Stimulated activated CD8-positive, alpha-beta memory T cell treated with anti-CD3 and anti-CD28 coated beads, Interleukin-4, amount 100 ng/mL, for 4 hours (primary cell): ENCODE measurements at regions not wholly inside any gene's neighbourhood (a gene's known extent, or its start where the extent isn't known, plus 50 kb on each side); places are given as distances from the start of the nearest gene placed in this dataset.

Experiments used
- DNase-seq, 2 donors: peaks; one replicate each; pipeline ENCODE4 v3.0.0-alpha.2; 2020; ENCODE audit warnings: low read depth in 2 of 2, low spot score in 1 of 2

DNA sequence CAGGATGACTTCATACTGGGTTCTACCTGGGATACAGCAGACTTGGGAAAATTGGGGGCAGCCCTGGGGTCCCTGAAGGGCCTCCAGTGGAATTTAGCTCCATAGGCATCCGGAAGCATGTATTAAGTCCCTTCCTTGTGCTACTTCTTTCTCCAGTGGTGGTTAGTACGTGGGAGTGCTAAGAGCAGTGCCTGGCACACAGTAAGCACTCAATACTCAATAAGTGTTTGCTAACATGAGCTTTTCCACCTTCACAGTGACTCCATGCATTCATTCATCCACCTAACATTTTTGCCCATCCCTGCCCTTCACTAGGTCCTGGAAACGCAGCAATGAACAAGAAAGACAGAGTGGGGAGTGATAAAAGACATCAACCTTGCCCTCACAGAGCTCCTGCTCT is 120.5 kb downstream of the MN1 start:
- DNase-seq: no peak

DNA sequence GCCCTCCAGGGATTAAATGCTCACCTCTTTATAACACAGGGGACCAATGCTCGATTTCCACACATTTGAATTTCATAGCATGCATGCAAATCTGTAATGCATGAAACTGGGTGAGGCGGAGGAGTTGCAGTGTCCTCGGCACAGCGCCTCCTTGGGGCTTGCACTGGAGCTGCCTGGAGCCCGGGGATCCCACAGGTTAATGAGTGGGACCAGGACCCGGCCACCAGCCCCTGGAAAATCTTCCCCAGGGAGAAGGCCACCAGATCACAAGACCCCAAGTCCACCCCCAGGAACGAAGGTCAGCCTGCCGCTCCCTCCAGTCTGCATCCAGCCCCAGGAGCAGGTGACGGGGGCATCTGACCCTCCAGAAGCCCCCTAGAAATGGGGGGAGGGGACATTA is 119.1 kb downstream of the MN1 start:
- DNase-seq: no peak

DNA sequence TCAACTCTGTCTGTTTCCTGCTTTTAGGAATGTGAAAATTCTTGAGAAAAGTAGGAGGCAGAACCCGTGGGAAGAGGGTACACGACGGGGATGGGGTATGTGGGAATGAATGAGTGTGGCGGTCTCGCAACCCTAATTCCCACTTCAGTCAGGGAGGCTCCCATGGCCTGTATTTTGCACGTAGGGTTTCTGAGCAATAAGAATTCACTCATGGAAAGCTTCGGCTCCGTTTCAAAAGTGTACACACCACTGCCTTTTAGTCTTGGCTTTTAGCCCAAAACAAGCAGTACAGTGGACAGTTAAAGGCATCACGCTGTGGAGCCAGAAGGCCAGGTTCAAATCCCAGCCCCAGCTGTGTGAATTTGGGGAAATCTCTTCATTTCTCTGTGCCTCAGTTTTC is 116.7 kb downstream of the MN1 start:
- no peak for DNase-seq

DNA sequence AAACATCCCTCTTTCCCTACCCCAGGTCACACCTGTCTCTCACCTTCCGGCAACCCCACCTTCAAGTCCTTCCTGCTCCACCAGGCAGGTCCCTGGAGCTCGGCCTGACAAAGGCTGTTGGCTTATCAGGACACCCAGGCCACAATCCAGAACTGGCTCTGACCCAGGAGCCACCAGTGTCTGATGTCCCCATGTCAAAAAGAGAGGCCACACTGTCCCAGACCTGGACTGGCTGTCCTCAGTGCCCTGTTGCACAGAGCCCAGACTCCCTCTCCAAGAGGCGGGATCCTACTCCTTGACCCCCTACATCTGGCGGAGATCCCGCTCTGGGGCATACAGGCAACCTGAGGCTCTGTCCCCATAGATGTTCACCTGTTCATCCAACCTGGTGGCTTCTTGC is 116.0 kb downstream of the MN1 start:
- DNase-seq: no peak

DNA sequence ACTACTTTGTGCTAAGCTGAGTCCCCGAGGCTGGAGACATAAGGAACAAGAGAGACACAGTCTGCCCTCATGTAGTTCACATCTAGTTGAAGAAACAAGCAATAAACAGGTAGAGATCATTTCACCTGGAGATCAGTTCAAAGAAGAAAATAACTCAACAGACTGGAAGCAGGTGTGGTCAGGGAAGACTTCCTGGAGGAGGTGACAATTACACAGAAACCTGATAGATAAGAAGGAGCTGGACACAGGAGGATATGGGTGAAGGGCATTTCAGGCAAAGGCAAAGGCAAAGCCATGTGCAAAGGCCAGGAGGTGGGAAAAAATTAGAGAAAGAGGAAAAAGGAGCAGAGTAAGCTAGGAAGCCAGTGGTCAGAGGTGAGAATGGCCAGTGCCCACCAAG is 115.6 kb downstream of the MN1 start:
- DNase-seq: no peak

DNA sequence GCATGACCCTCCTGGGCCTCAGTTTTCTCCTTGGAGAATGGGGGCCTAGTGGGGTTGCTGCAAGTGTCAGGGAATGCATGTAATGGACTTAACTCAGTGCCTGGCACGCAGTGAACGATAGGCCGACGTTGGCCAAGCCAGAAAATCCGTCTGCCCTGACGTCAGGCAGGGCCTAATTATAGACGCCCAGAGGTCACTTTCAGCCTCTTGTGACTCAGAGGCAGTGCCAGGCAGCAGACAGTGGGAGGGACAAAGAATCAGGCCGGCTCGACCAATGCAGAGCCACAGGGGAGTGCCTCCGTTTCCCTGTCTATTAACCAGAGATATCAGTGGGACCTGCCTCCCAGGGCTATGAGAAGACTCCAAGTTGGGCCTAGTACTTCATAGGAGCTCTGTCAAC is 115.0 kb downstream of the MN1 start:
- DNase-seq: no peak

DNA sequence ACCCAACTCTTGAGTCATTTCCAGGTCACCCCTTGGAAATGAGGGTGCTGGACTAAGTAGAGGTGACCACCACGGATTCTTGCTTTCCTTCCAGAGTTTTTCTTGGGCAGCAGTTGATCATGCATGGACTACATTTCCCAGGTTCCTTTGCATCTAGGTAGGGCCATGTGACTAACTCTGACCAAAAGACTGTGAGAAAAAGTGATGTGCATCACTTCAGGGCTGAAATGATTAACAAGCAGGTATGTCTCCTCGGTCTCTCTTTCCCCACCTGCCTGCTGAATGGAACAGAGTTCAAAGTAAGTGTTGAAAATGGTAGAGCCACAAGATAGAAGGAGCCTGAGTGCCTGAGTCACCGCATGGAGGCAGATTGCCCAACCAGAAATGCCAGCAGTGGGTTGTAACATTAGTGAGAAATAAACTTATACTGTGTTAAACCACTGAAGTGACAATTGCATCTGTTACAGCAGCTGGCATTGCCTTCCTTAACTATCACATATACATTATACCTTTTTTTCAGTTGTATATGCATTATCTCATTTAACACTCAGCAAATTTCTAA is 113.5 kb downstream of the MN1 start:
- no peak for DNase-seq

DNA sequence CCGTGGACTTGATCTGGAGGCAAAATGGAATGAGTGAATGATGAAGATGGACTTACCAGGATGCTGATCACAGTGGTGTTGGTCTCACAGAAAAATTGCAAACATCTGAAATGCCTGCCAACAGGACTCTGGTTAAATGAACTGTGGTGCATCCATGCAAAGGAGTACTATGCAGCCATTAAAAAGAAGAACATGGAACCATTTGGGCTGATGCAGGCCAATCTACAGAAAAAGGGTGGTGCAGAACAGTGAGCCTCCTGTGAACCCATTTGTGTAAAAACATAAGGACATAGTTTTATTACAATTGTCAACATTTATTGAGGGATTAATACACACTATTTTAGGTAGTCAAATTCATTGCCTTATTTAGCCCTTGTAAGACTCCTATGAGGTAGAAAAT is 111.9 kb downstream of the MN1 start:
- DNase-seq: no peak

DNA sequence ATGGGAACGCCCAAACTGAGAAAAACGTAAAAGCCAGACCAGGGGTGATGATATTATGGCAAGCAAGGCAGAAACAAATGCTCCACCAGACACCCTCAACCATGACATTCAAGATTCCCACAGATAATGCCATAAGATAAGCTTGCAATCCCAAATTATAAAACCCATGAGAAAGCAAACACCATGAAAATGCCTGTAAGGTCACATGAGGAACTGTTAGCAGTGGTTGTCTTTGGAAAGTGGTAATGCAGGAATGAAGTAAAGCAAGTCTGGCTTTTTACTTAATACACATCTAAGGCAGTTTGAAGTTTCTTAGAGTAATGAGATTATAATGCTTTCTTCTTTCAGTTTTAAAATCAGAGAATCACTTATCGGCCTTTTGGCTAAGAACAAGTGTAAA is 111.0 kb downstream of the MN1 start:
- no peak for DNase-seq

DNA sequence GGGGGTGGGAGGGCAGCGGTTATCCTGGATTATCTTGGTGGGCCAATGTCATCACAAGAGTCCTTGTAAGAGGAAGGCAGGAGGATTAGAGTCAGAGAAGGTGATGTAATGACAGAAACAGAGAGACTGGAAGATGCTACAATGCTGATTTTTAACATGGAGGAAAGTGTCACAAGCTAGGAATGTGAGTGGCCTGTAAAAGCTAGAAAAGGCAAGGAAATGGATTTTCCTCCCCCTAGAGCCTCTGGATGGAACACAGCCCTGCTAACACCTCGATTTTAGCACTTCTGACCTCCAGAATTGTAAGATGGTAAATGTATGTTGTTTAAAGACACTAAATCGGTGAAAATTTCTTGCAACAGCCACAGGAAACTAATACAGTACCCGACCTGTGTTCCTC is 109.3 kb downstream of the MN1 start:
- DNase-seq: no peak

DNA sequence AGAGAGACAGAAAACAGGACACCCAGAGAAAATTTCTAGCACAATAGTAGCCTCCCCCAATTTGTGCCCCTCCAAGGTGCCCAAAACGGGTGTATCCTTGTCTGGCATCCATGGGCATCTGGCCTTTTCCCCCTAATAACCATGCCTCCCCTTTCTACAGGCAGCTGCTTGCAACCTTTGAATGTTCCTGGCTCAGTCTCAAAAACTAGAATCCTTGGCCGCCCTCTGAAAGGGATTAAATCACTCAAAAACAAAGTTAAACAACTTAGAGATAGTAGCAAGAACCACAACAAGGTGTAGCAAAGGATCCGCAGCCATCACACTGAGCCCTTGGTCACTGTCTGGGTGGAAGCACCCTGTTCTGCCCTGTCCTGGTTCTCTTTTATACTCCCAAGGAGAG is 105.6 kb downstream of the MN1 start:
- no peak for DNase-seq

DNA sequence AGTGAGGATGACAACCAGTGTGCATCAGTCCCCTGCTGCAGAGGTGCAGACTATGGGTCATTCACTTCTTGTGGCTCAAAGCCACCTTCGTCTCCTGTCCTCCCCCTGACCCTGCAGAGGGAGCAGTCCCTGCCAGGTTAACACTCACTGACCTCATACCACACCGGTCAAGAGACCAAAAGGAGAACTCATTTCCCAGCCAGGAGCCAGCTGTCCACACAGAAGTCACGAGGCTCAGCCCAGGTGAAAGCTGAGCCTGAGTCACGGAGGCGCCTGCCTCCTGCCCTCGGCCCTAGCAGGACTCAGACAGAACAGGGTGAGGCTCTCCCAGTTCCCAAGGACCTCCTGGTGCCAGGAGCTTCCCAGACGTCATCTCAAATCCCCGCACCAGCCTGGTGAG is 103.7 kb downstream of the MN1 start:
- no peak for DNase-seq
